HCT116 (cell line): ENCODE measurements at regions not wholly inside any gene's neighbourhood (a gene's known extent, or its start where the extent isn't known, plus 50 kb on each side); places are given as distances from the start of the nearest gene placed in this dataset.

Experiments used
- ATAC-seq: fragments of 200-7000 bp; cut with Tn5 transposase; 2 replicates; pipeline ENCODE4 v1.9.1; 2020; ENCODE audit warnings: mild to moderate bottlenecking, moderate library complexity
- BruUV-seq: library from RNA; stranded (reverse); fragments of 400-500 nt; replicated peaks from 2 replicates; lab custom pipeline; 2021; lab: Mats Ljungman, UMichigan
- CTCF ChIA-PET: fragments of 300-600 bp; sonication (Branson Sonifier 250); formaldehyde crosslinking; loops from one replicate; lab custom pipeline; 2021; ENCODE audit warnings: antibody characterized with exemption; lab: Charles Lee
- POLR2A ChIA-PET: fragments of 300-600, 350-600 bp; sonication (Branson Sonifier 250); formaldehyde crosslinking; loops from one replicate; lab custom pipeline; 2021; ENCODE audit warnings: antibody characterized with exemption; lab: Charles Lee
- RAD21 ChIA-PET, 2 experiments: fragments of 300-600 bp; sonication (Branson Sonifier 250); formaldehyde crosslinking; loops; one replicate each; lab custom pipeline; 2023; ENCODE audit warnings: low total read pairs in 2 of 2; ENCODE audit not compliant: uncharacterized antibody in 2 of 2, unreplicated experiment in 2 of 2, low non-redundant PET in 1 of 2; lab: Charles Lee
- DNase-seq: peaks from one replicate; pipeline ENCODE4 v3.0.0-alpha.2; 2010; ENCODE audit warnings: low read depth, low spot score
- H2AFZ ChIP-seq: fragments of 200-600 bp; shearing (Covaris generic), sonication (generic); 2 replicates; pipeline ENCODE4 v1.6.1; 2017; ENCODE audit warnings: low read depth, mixed run types, mixed read lengths, antibody characterized with exemption, low read length; ENCODE audit not compliant: poor library complexity, severe bottlenecking
- H3K27ac ChIP-seq: 2 replicates; pipeline ENCODE4 v1.5.1; 2012; ENCODE audit warnings: low read depth, low read length
- H3K27me3 ChIP-seq: fragments of 200-600 bp; sonication (generic); 2 replicates; pipeline ENCODE4 v1.6.1; 2016; ENCODE audit warnings: mixed run types, low read length, mixed read lengths; ENCODE audit not compliant: insufficient read depth
- H3K36me3 ChIP-seq, 2 experiments: fragments of 200-500 bp in 1 of 2; fragments of 200-600 bp in 1 of 2; sonication (Bioruptor generic) in 1 of 2; sonication (generic) in 1 of 2; 2 replicates each; pipeline versions ENCODE4 v1.5.1 to v1.6.1; 2014 to 2016; ENCODE audit warnings: low read length in 2 of 2, inconsistent platforms in 1 of 2, mixed read lengths in 1 of 2, mixed run types in 1 of 2; ENCODE audit not compliant: insufficient read depth in 2 of 2, control insufficient read depth in 1 of 2
- H3K4me1 ChIP-seq, 2 experiments: fragments of 200-600 bp in 1 of 2; sonication (generic) in 1 of 2; 2 replicates each; pipeline versions ENCODE4 v1.5.1 to v1.6.1; 2012 to 2017; ENCODE audit warnings: low read length in 2 of 2, inconsistent platforms in 1 of 2, mild to moderate bottlenecking in 1 of 2, mixed read lengths in 1 of 2, mixed run types in 1 of 2, moderate library complexity in 1 of 2; ENCODE audit not compliant: insufficient read depth in 2 of 2, control insufficient read depth in 1 of 2
- H3K4me2 ChIP-seq: fragments of 200-600 bp; sonication (generic); 2 replicates; pipeline ENCODE4 v1.6.1; 2017; ENCODE audit warnings: mixed run types, low read length, mixed read lengths
- H3K4me3 ChIP-seq, 2 experiments: fragments of 200-600 bp in 1 of 2; sonication (generic) in 1 of 2; replicated peaks in 1 of 2; 2 replicates each; pipeline ENCODE4 v1.5.1; 2011 to 2016; ENCODE audit warnings: low read length in 2 of 2, control low read depth in 1 of 2, low read depth in 1 of 2, mild to moderate bottlenecking in 1 of 2, mixed read lengths in 1 of 2, mixed run types in 1 of 2
- H3K79me2 ChIP-seq: fragments of 200-600 bp; sonication (generic); 2 replicates; pipeline ENCODE4 v1.6.1; 2017; ENCODE audit warnings: mild to moderate bottlenecking, mixed run types, low read length, moderate library complexity, mixed read lengths; ENCODE audit not compliant: insufficient read depth
- H3K9ac ChIP-seq: fragments of 200-600 bp; sonication (generic); 2 replicates; pipeline ENCODE4 v1.6.1; 2016; ENCODE audit warnings: low read length, mixed read lengths
- H3K9me2 ChIP-seq: fragments of 200-600 bp; sonication (generic), shearing (Covaris generic); 2 replicates; pipeline ENCODE4 v1.6.1; 2017; ENCODE audit warnings: mixed run types, mild to moderate bottlenecking, moderate library complexity; ENCODE audit not compliant: insufficient read depth
- H3K9me3 ChIP-seq, 2 experiments: fragments of 200-500 bp in 1 of 2; fragments of 200-600 bp in 1 of 2; sonication (Bioruptor generic) in 1 of 2; sonication (generic) in 1 of 2; 2 replicates each; pipeline ENCODE4 v1.6.1; 2014 to 2017; ENCODE audit warnings: low read length in 2 of 2, mixed read lengths in 2 of 2, inconsistent platforms in 1 of 2, low read depth in 1 of 2, mild to moderate bottlenecking in 1 of 2, mixed run types in 1 of 2, moderate library complexity in 1 of 2; ENCODE audit not compliant: control insufficient read depth in 1 of 2, insufficient read depth in 1 of 2
- H4K20me1 ChIP-seq: fragments of 200-600 bp; sonication (generic), shearing (Covaris generic); 2 replicates; pipeline ENCODE4 v1.6.1; 2017; ENCODE audit warnings: mixed run types, mild to moderate bottlenecking, moderate library complexity; ENCODE audit not compliant: insufficient read depth
- CEBPB ChIP-seq: IDR thresholded peaks from 2 replicates; pipeline ENCODE4 v1.6.1; 2012; ENCODE audit warnings: low read depth
- EZH2 ChIP-seq: fragments of 200-600 bp; sonication (generic); IDR thresholded peaks from 2 replicates; pipeline ENCODE4 v1.6.1; 2017; ENCODE audit warnings: antibody characterized with exemption, mixed run types
- FOSL1 ChIP-seq: IDR thresholded peaks from 2 replicates; pipeline ENCODE4 v1.6.1; 2012; ENCODE audit warnings: low read depth
- JUND ChIP-seq: IDR thresholded peaks from 2 replicates; pipeline ENCODE4 v1.6.1; 2012
- MAX ChIP-seq: IDR thresholded peaks from 2 replicates; pipeline ENCODE4 v1.6.1; 2012
- POLR2AphosphoS5 ChIP-seq: IDR thresholded peaks from 2 replicates; pipeline ENCODE4 v1.6.1; 2011; ENCODE audit warnings: mild to moderate bottlenecking, low read depth, low read length, moderate library complexity
- REST ChIP-seq: IDR thresholded peaks from 2 replicates; pipeline ENCODE4 v1.6.1; 2012; ENCODE audit warnings: low read depth
- SRF ChIP-seq: IDR thresholded peaks from 2 replicates; pipeline ENCODE4 v1.6.1; 2012; ENCODE audit warnings: low read depth
- YY1 ChIP-seq: IDR thresholded peaks from 2 replicates; pipeline ENCODE4 v1.6.1; 2011; ENCODE audit warnings: low read length, low read depth, moderate library complexity, mild to moderate bottlenecking; ENCODE audit not compliant: insufficient replicate concordance; ENCODE audit errors: extremely low read depth
- ZFX ChIP-seq: fragments of 450-650 bp; IDR thresholded peaks from 2 replicates; pipeline ENCODE4 v1.6.1; 2017
- intact Hi-C: fragments of 100-400 bp; cut with micrococcal nuclease; formaldehyde crosslinking; loops from 2 replicates; pipeline ENCODE4 v1.10.0; 2022
- TF ChIP-seq, protein P1 (sequence below), 3 experiments: fragments of 200-600 bp in 1 of 3; sonication (generic) in 1 of 3; IDR thresholded peaks in 2 of 3; conservative IDR thresholded peaks in 1 of 3; 2 replicates each; pipeline ENCODE4 v1.5.1; 2012 to 2017; ENCODE audit warnings: low read depth in 2 of 3, low read length in 2 of 3, antibody characterized with exemption in 1 of 3, borderline replicate concordance in 1 of 3, control low read depth in 1 of 3, mild to moderate bottlenecking in 1 of 3, mixed read lengths in 1 of 3, mixed run types in 1 of 3, moderate library complexity in 1 of 3; ENCODE audit not compliant: insufficient read depth in 1 of 3

DNA sequence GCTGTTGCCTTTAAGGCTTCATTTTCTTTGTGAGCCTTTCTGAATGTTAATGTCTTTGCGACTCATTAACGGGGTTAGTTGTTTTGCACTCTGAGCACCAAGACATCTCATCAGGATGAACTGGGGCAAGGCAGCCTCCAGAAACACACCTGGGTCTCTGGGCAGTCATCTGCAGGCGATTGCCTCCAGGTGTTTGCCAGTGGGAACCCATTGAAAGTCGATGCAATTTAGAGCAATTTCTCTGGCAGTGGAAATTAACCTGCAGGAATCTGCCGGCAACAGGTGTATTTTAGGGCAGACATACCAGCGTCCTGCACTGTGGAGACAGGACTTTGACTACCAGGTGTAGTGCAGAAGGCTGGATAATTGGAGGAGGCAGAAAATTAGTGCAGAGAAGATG lies 661.0 kb upstream of the PTBP2 start:
- BruUV-seq = no TSS peak
- Histone ChIP-seq H3K4me1 (no peaks in the 10 kb centered on the region), H3K79me2 (no peaks in the 10 kb centered on the region), H3K36me3 (no peaks in the 10 kb centered on the region), H3K9ac (no peak overlapping the region), H3K27me3 (no peaks in the 10 kb centered on the region), H2AFZ (no peak overlapping the region), H3K4me2 (no peak overlapping the region), H3K9me2 (no peaks in the 10 kb centered on the region), H3K27ac (no peak overlapping the region), H3K9me3 (no peaks in the 10 kb centered on the region), H3K4me3 (no peak overlapping the region), H4K20me1 (no peaks in the 10 kb centered on the region)
- TF ChIP-seq FOSL1 (no peak), JUND (no peak), REST (no peak), YY1 (no peak), MAX (no peak), ZFX (no peak), CEBPB (no peak), SRF (no peak), POLR2AphosphoS5 (no peak), EZH2 (no peak)
- TF ChIP-seq, protein P1, sequence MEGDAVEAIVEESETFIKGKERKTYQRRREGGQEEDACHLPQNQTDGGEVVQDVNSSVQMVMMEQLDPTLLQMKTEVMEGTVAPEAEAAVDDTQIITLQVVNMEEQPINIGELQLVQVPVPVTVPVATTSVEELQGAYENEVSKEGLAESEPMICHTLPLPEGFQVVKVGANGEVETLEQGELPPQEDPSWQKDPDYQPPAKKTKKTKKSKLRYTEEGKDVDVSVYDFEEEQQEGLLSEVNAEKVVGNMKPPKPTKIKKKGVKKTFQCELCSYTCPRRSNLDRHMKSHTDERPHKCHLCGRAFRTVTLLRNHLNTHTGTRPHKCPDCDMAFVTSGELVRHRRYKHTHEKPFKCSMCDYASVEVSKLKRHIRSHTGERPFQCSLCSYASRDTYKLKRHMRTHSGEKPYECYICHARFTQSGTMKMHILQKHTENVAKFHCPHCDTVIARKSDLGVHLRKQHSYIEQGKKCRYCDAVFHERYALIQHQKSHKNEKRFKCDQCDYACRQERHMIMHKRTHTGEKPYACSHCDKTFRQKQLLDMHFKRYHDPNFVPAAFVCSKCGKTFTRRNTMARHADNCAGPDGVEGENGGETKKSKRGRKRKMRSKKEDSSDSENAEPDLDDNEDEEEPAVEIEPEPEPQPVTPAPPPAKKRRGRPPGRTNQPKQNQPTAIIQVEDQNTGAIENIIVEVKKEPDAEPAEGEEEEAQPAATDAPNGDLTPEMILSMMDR (IDR thresholded peaks at IDR 0.05 in 2 of 3, conservative IDR thresholded peaks at IDR 0.05 in 1 of 3; ENCODE audit: borderline replicate concordance in 1 of 3, insufficient read depth in 1 of 3, low read depth in 2 of 3, low read length in 2 of 3) = no peak
- ATAC-seq (no peak), DNase-seq (no peak)
- ChIA-PET CTCF (no interaction called here), POLR2A (no interaction called here), RAD21 (no interaction called here)
- intact Hi-C loops = no loop called here
